Loucy (cell line): ENCODE measurements at regions not wholly inside any gene's neighbourhood (a gene's known extent, or its start where the extent isn't known, plus 50 kb on each side); places are given as distances from the start of the nearest gene placed in this dataset.

Experiments
- H2AFZ ChIP-seq: fragments of 200-600 bp; sonication (generic); 2 replicates; pipeline ENCODE4 v1.6.0; 2016; ENCODE audit warnings: antibody characterized with exemption, mild to moderate bottlenecking, low read length, moderate library complexity
- H3F3A ChIP-seq: fragments of 200-600 bp; 2 replicates; pipeline ENCODE4 v1.6.0; 2016; ENCODE audit warnings: antibody characterized with exemption, low read depth, mild to moderate bottlenecking
- H3K27me3 ChIP-seq: fragments of 200-600 bp; sonication (generic); 2 replicates; pipeline ENCODE4 v1.6.1; 2014; ENCODE audit warnings: low read length, mild to moderate bottlenecking; ENCODE audit not compliant: insufficient read depth, poor library complexity, severe bottlenecking
- H3K36me3 ChIP-seq: fragments of 200-600 bp; sonication (generic); 2 replicates; pipeline ENCODE4 v1.6.1; 2016; ENCODE audit warnings: low read length; ENCODE audit not compliant: insufficient read depth
- H3K4me1 ChIP-seq: fragments of 200-600 bp; sonication (generic); 2 replicates; pipeline ENCODE4 v1.5.1; 2014; ENCODE audit warnings: low read length, mild to moderate bottlenecking; ENCODE audit not compliant: insufficient read depth, poor library complexity, severe bottlenecking
- H3K4me2 ChIP-seq: fragments of 200-600 bp; sonication (generic); 2 replicates; pipeline ENCODE4 v1.6.0; 2014; ENCODE audit warnings: antibody characterized with exemption, low read length, low read depth, mild to moderate bottlenecking; ENCODE audit not compliant: poor library complexity, severe bottlenecking
- H3K4me3 ChIP-seq: fragments of 200-600 bp; sonication (generic); 2 replicates; pipeline ENCODE4 v1.5.1; 2014; ENCODE audit warnings: low read length, mild to moderate bottlenecking, mixed read lengths; ENCODE audit not compliant: poor library complexity, severe bottlenecking
- H3K79me2 ChIP-seq: fragments of 200-600 bp; sonication (generic); 2 replicates; pipeline ENCODE4 v1.6.1; 2014; ENCODE audit warnings: low read length; ENCODE audit not compliant: insufficient read depth
- H3K9ac ChIP-seq: fragments of 200-600 bp; sonication (generic); 2 replicates; pipeline ENCODE4 v1.6.0; 2014; ENCODE audit warnings: mild to moderate bottlenecking, low read depth, low read length, moderate library complexity; ENCODE audit not compliant: poor library complexity, severe bottlenecking
- H3K9me2 ChIP-seq: fragments of 200-600 bp; sonication (generic); replicated peaks from 2 replicates; pipeline ENCODE4 v1.6.1; 2016; ENCODE audit warnings: low read depth, low read length, mixed read lengths
- H3K9me3 ChIP-seq: fragments of 200-600 bp; sonication (generic); 2 replicates; pipeline ENCODE4 v1.6.1; 2014; ENCODE audit warnings: mild to moderate bottlenecking, antibody characterized with exemption, low read length, low read depth; ENCODE audit not compliant: insufficient read depth
- H4K20me1 ChIP-seq: fragments of 200-600 bp; sonication (generic); 2 replicates; pipeline ENCODE4 v1.6.0; 2014; ENCODE audit warnings: antibody characterized with exemption, low read length, mild to moderate bottlenecking; ENCODE audit not compliant: insufficient read depth, poor library complexity, severe bottlenecking
- EZH2phosphoT487 ChIP-seq: fragments of 200-600 bp; IDR thresholded peaks from 2 replicates; pipeline ENCODE4 v1.6.1; 2018; ENCODE audit warnings: antibody characterized with exemption, mild to moderate bottlenecking, moderate library complexity, borderline replicate concordance
- TF ChIP-seq, protein P1 (sequence below): fragments of 200-600 bp; sonication (generic); conservative IDR thresholded peaks from 2 replicates; pipeline ENCODE4 v1.5.1; 2014; ENCODE audit warnings: mild to moderate bottlenecking, antibody characterized with exemption, low read length

DNA sequence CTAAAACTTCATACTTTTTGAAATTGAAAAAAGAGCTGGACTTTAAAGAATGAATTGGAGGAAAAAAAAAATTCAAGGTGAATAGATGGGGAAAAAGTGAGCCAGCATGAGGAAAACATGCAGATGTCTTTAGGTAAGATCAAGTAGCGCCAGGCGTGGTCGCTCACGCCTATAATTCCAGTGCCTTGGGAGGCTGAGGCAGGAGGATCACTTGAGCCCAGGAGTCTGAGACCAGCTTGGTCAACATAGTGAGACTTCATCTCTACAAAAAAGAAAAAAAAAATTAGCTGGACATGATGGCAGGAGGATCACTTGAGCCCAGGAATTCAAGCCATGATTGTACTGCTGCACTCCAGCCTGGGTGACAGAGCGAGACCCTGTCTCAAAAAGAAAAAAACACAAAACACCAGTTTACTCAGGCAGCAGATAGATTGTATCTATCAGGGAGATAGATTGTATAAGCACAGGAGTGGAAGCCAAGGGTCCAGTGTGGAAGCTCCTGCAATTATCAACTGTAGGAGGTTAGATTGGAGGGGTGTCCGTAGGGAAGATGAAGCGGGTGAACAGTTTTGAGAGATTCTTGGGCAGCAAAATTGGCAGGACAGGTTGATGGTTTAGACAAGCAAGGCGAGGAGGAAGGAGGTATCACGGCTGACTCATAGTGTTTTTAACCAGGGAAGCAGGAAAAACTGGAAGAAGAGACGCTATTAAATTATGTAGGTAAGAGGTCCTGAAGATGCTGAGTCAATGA lies 97.6 kb upstream of the ZNF217 start:
- Histone ChIP-seq H3K4me2 (no peak overlapping the region), H3K4me1 (peaks cover 21% of the 10 kb centered on the region), H2AFZ (no peak overlapping the region), H3K4me3 (no peak overlapping the region), H3K9me3 (no peaks in the 10 kb centered on the region), H3K79me2 (no peaks in the 10 kb centered on the region), H3K36me3 (no peaks in the 10 kb centered on the region), H3F3A (no peaks in the 10 kb centered on the region; the same call in 1 of the 2 replicates), H3K27me3 (no peaks in the 10 kb centered on the region), H3K9me2 (no peaks in the 10 kb centered on the region), H3K9ac (no peak overlapping the region), H4K20me1 (no peaks in the 10 kb centered on the region)
- TF ChIP-seq, protein P1, sequence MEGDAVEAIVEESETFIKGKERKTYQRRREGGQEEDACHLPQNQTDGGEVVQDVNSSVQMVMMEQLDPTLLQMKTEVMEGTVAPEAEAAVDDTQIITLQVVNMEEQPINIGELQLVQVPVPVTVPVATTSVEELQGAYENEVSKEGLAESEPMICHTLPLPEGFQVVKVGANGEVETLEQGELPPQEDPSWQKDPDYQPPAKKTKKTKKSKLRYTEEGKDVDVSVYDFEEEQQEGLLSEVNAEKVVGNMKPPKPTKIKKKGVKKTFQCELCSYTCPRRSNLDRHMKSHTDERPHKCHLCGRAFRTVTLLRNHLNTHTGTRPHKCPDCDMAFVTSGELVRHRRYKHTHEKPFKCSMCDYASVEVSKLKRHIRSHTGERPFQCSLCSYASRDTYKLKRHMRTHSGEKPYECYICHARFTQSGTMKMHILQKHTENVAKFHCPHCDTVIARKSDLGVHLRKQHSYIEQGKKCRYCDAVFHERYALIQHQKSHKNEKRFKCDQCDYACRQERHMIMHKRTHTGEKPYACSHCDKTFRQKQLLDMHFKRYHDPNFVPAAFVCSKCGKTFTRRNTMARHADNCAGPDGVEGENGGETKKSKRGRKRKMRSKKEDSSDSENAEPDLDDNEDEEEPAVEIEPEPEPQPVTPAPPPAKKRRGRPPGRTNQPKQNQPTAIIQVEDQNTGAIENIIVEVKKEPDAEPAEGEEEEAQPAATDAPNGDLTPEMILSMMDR = no peak
- no peak for TF ChIP-seq EZH2phosphoT487

DNA sequence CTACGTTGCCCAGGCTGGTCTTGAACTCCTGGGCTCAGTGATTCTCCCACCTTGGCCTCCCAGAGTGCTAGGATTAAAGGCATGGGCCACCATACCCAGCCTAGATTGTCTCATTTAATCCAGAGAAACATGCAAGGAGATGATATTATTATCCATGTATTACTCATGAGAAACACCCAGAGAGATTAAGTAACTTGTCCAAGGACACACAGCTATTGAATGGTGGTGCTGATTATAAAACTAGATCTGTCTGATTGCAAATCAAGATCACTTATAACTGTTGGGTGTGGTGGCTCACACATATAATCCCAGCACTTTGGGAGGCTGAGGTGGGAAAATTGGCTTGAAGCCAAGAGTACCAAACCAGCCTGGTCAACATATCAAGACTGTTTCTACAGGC lies 94.4 kb upstream of the ZNF217 start:
- H3K9me2 ChIP-seq = no peaks in the 10 kb centered on the region
- TF ChIP-seq, protein P1 = no peak
- TF ChIP-seq EZH2phosphoT487 = no peak

DNA sequence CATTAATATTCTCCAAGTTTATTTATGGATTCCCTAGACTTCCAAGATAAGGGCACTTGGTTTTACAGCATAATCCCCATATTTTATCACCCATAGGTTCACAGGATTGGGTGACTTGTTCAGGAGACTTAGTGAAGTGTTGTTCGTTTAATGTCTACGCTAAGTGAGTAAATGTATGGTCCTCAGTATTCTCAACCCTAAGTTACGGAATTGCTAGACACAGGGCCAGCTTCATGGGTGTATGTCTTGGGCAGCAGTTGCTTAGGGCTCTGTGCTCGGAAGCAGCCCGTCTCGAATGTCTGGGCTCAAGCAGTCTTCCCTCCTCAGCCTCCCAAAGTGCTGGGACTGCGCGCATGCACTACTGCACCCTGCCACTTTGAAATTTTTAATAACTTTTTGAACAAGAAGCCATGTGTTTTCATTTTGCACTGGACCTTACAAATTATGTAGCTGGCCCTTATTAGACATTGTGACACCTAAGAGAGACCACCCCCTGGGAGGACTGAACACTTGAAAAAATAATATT lies 91.5 kb upstream of the ZNF217 start:
- Histone ChIP-seq H3K4me1 (peaks cover 15% of the 10 kb centered on the region), H2AFZ (peak overlapping the region; percentile 78), H3K36me3 (no peaks in the 10 kb centered on the region), H3K9me3 (no peaks in the 10 kb centered on the region), H3K4me2 (no peak overlapping the region), H3K27me3 (no peaks in the 10 kb centered on the region), H3K9me2 (no peaks in the 10 kb centered on the region), H3K9ac (peak overlapping the region; percentile 49), H4K20me1 (no peaks in the 10 kb centered on the region), H3K79me2 (no peaks in the 10 kb centered on the region), H3F3A (no peaks in the 10 kb centered on the region), H3K4me3 (no peak overlapping the region)
- TF ChIP-seq, protein P1 = no peak
- TF ChIP-seq EZH2phosphoT487 = no peak

More for the DNA sequence above, 94.4 kb upstream of the ZNF217 start:
- H3K36me3 ChIP-seq = no peaks in the 10 kb centered on the region
- no peak overlapping the region for H2AFZ ChIP-seq
- peaks cover 30% of the 10 kb centered on the region for H3K4me1 ChIP-seq
- no peak overlapping the region for H3K4me3 ChIP-seq
- H3K27me3 ChIP-seq = no peaks in the 10 kb centered on the region
- no peaks in the 10 kb centered on the region for H3F3A ChIP-seq
- H3K4me2 ChIP-seq = no peak overlapping the region
- no peaks in the 10 kb centered on the region for H3K9me3 ChIP-seq
- no peaks in the 10 kb centered on the region for H4K20me1 ChIP-seq
- H3K79me2 ChIP-seq = no peaks in the 10 kb centered on the region
- no peak overlapping the region for H3K9ac ChIP-seq
